H1 (cell line): ENCODE measurements at regions not wholly inside any gene's neighbourhood (a gene's known extent, or its start where the extent isn't known, plus 50 kb on each side); places are given as distances from the start of the nearest gene placed in this dataset.

Experiments used
- CTCF ChIA-PET: fragments of 300-600 bp; sonication (Branson Sonifier 250); formaldehyde crosslinking; loops from one replicate; lab custom pipeline; 2021; ENCODE audit not compliant: partially characterized antibody; lab: Charles Lee
- POLR2A ChIA-PET: fragments of 300-600 bp; sonication (Branson Sonifier 250); formaldehyde crosslinking; loops from one replicate; lab custom pipeline; 2021; ENCODE audit warnings: inconsistent platforms; ENCODE audit not compliant: partially characterized antibody; lab: Charles Lee
- DNase-seq, 2 experiments: peaks; one replicate each; pipeline versions ENCODE4 v3.0.0 to v3.0.0-alpha.2; 2010 to 2022; ENCODE audit warnings: low spot score in 2 of 2, low read depth in 1 of 2, mixed read lengths in 1 of 2
- FAIRE-seq: peaks from 2 replicates; lab custom pipeline; 2011; peaks lifted over from hg19 to GRCh38; lab: Jason Lieb, UNC
- H2AFZ ChIP-seq: 2 replicates; pipeline ENCODE4 v1.8.1; 2012; ENCODE audit warnings: low read length, inconsistent platforms
- H2AK5ac ChIP-seq: 2 replicates; pipeline ENCODE4 v1.6.1; 2013; ENCODE audit warnings: low read depth, low read length
- H2BK120ac ChIP-seq: replicated peaks from 2 replicates; pipeline ENCODE3; 2013; ENCODE audit warnings: low read depth, low read length, inconsistent platforms
- H2BK12ac ChIP-seq: 2 replicates; pipeline ENCODE4 v1.6.1; 2013; ENCODE audit warnings: low read depth, low read length
- H2BK15ac ChIP-seq: 2 replicates; pipeline ENCODE4 v1.6.1; 2013; ENCODE audit warnings: low read length
- H2BK20ac ChIP-seq: 2 replicates; pipeline ENCODE4 v1.6.1; 2013; ENCODE audit warnings: low read length
- H2BK5ac ChIP-seq: 2 replicates; pipeline ENCODE4 v1.6.1; 2013; ENCODE audit warnings: low read depth, low read length
- H3K14ac ChIP-seq: 2 replicates; pipeline ENCODE4 v1.6.1; 2013; ENCODE audit warnings: inconsistent platforms; ENCODE audit not compliant: insufficient read length
- H3K18ac ChIP-seq: 2 replicates; pipeline ENCODE4 v1.6.1; 2013; ENCODE audit warnings: low read length; ENCODE audit errors: extremely low read depth
- H3K23ac ChIP-seq: 2 replicates; pipeline ENCODE4 v1.6.1; 2013; ENCODE audit warnings: inconsistent platforms; ENCODE audit not compliant: insufficient read length
- H3K23me2 ChIP-seq: 2 replicates; pipeline ENCODE4 v1.6.1; 2013; ENCODE audit warnings: low read depth, low read length
- H3K27ac ChIP-seq: 2 replicates; pipeline ENCODE4 v1.6.1; 2011; ENCODE audit warnings: low read depth, low read length, inconsistent platforms
- H3K27me3 ChIP-seq, 4 experiments: replicated peaks in 1 of 4; 1 replicate in 1 of 4; 2 replicates in 3 of 4; pipeline versions ENCODE4 v1.6.1 to v1.8.1; 2011 to 2013; ENCODE audit warnings: low read length in 3 of 4, mild to moderate bottlenecking in 3 of 4, inconsistent platforms in 2 of 4, mixed read lengths in 2 of 4, moderate library complexity in 1 of 4; ENCODE audit not compliant: control insufficient read depth in 3 of 4, insufficient read depth in 3 of 4; ENCODE audit errors: extremely low read depth in 1 of 4
- H3K36me3 ChIP-seq, 4 experiments: 2 replicates each; pipeline versions ENCODE4 v1.6.1 to v1.8.1; 2011 to 2013; ENCODE audit warnings: mild to moderate bottlenecking in 4 of 4, low read length in 3 of 4, moderate library complexity in 2 of 4, control low read depth in 1 of 4, inconsistent platforms in 1 of 4; ENCODE audit not compliant: insufficient read depth in 4 of 4, control insufficient read depth in 2 of 4
- H3K4ac ChIP-seq: replicated peaks from 2 replicates; pipeline ENCODE3; 2013; ENCODE audit warnings: low read length, low read depth, mixed read lengths, inconsistent platforms; ENCODE audit not compliant: insufficient read length
- H3K4me1 ChIP-seq, 4 experiments: replicated peaks in 1 of 4; 1 replicate in 1 of 4; 2 replicates in 3 of 4; pipeline versions ENCODE4 v1.6.1 to v1.8.1; 2011 to 2013; ENCODE audit warnings: low read length in 3 of 4, inconsistent platforms in 2 of 4, mixed read lengths in 1 of 4; ENCODE audit not compliant: insufficient read depth in 4 of 4, control insufficient read depth in 3 of 4
- H3K4me2 ChIP-seq, 2 experiments: 2 replicates each; pipeline versions ENCODE4 v1.6.1 to v1.8.1; 2011 to 2013; ENCODE audit warnings: low read depth in 2 of 2, low read length in 2 of 2, control low read depth in 1 of 2, inconsistent platforms in 1 of 2, mild to moderate bottlenecking in 1 of 2; ENCODE audit not compliant: insufficient read depth in 1 of 2
- H3K4me3 ChIP-seq, 4 experiments: fragments of 200-600, 300-600 bp in 1 of 4; sonication (generic), shearing (Covaris generic), sonication (Bioruptor Twin) in 1 of 4; 2 replicates each; pipeline versions ENCODE4 v1.5.1 to v1.8.1; 2011 to 2016; ENCODE audit warnings: low read length in 4 of 4, low read depth in 3 of 4, control low read depth in 2 of 4, inconsistent platforms in 2 of 4, mild to moderate bottlenecking in 2 of 4, mixed read lengths in 1 of 4, moderate library complexity in 1 of 4; ENCODE audit not compliant: insufficient read depth in 2 of 4; ENCODE audit errors: extremely low read depth in 1 of 4
- H3K56ac ChIP-seq: replicated peaks from 2 replicates; pipeline ENCODE3; 2013; ENCODE audit warnings: low read depth, mild to moderate bottlenecking, mixed read lengths, low read length, inconsistent platforms; ENCODE audit not compliant: insufficient read length
- H3K79me1 ChIP-seq: 2 replicates; pipeline ENCODE4 v1.6.1; 2013; ENCODE audit warnings: low read depth, low read length, control low read depth
- H3K79me2 ChIP-seq, 2 experiments: 2 replicates each; pipeline versions ENCODE4 v1.6.1 to v1.8.1; 2012 to 2013; ENCODE audit warnings: low read length in 2 of 2, mild to moderate bottlenecking in 2 of 2, inconsistent platforms in 1 of 2; ENCODE audit not compliant: insufficient read depth in 2 of 2, control insufficient read depth in 1 of 2
- H3K9ac ChIP-seq, 4 experiments: replicated peaks in 1 of 4; 1 replicate in 1 of 4; 2 replicates in 3 of 4; pipeline versions ENCODE4 v1.6.1 to v1.8.1; 2011 to 2013; ENCODE audit warnings: low read depth in 3 of 4, low read length in 3 of 4, control low read depth in 2 of 4, mild to moderate bottlenecking in 2 of 4, moderate library complexity in 2 of 4, inconsistent platforms in 1 of 4; ENCODE audit errors: extremely low read depth in 1 of 4
- H3K9me3 ChIP-seq, 2 experiments: 2 replicates each; pipeline versions ENCODE4 v1.6.1 to v1.8.1; 2012 to 2013; ENCODE audit warnings: mild to moderate bottlenecking in 2 of 2, moderate library complexity in 2 of 2, control low read depth in 1 of 2, inconsistent platforms in 1 of 2, low read depth in 1 of 2, low read length in 1 of 2, mixed read lengths in 1 of 2; ENCODE audit not compliant: insufficient read depth in 2 of 2
- H4K20me1 ChIP-seq, 2 experiments: replicated peaks in 1 of 2; 2 replicates each; pipeline versions ENCODE3 to v1.8.1; 2011 to 2013; ENCODE audit warnings: inconsistent platforms in 2 of 2, low read length in 2 of 2, mild to moderate bottlenecking in 1 of 2; ENCODE audit not compliant: insufficient read depth in 2 of 2, control insufficient read depth in 1 of 2
- H4K5ac ChIP-seq: 2 replicates; pipeline ENCODE4 v1.6.1; 2013; ENCODE audit warnings: low read length, low read depth, mixed read lengths, inconsistent platforms; ENCODE audit not compliant: insufficient read length
- H4K8ac ChIP-seq: 2 replicates; pipeline ENCODE4 v1.8.0; 2013; ENCODE audit warnings: mild to moderate bottlenecking, moderate library complexity, low read length, inconsistent platforms; ENCODE audit not compliant: insufficient read depth; ENCODE audit errors: extremely low read depth
- H4K91ac ChIP-seq: replicated peaks from 2 replicates; pipeline ENCODE3; 2013; ENCODE audit warnings: low read length, mixed read lengths, inconsistent platforms; ENCODE audit not compliant: insufficient read length
- GABPA ChIP-seq: IDR thresholded peaks from 2 replicates; pipeline ENCODE4 v1.6.1; 2011; ENCODE audit warnings: mild to moderate bottlenecking, low read length, moderate library complexity, borderline replicate concordance; ENCODE audit not compliant: insufficient read depth
- HDAC2 ChIP-seq, 2 experiments: fragments of 300-600 bp in 1 of 2; sonication (generic) in 1 of 2; IDR thresholded peaks; 2 replicates each; pipeline ENCODE4 v1.6.1; 2011 to 2012; ENCODE audit warnings: low read depth in 2 of 2, low read length in 2 of 2, mild to moderate bottlenecking in 2 of 2, moderate library complexity in 2 of 2, borderline replicate concordance in 1 of 2, inconsistent platforms in 1 of 2
- JUND ChIP-seq: IDR thresholded peaks from 2 replicates; pipeline ENCODE4 v1.6.1; 2011; ENCODE audit warnings: mild to moderate bottlenecking, improper control_type of control experiment, low read length
- POLR2AphosphoS5 ChIP-seq: IDR thresholded peaks from 2 replicates; pipeline ENCODE4 v1.6.1; 2011; ENCODE audit warnings: low read depth, low read length
- RFX5 ChIP-seq: IDR thresholded peaks from 2 replicates; pipeline ENCODE4 v1.6.1; 2011; ENCODE audit warnings: low read depth, low read length, improper control_type of control experiment, borderline replicate concordance
- RNF2 ChIP-seq: fragments of 200-900, 300-1000 bp; sonication (generic); IDR thresholded peaks from 2 replicates; pipeline ENCODE4 v1.7.1; 2016; ENCODE audit warnings: borderline replicate concordance, low read depth, mild to moderate bottlenecking, antibody characterized with exemption, low read length; ENCODE audit not compliant: poor library complexity, severe bottlenecking; ENCODE audit errors: missing control alignments
- SIRT6 ChIP-seq: IDR thresholded peaks from one replicate; pipeline ENCODE4 v1.7.1; 2012; ENCODE audit warnings: low read length, inconsistent platforms
- TAF1 ChIP-seq: IDR thresholded peaks from 2 replicates; pipeline ENCODE4 v1.6.1; 2011; ENCODE audit warnings: mild to moderate bottlenecking, low read depth, low read length
- TEAD4 ChIP-seq: IDR thresholded peaks from 2 replicates; pipeline ENCODE4 v1.6.1; 2012; ENCODE audit warnings: low read depth, low read length, inconsistent platforms, mixed read lengths
- YY1 ChIP-seq: IDR thresholded peaks from 2 replicates; pipeline ENCODE4 v1.6.1; 2011; ENCODE audit warnings: low read depth, mild to moderate bottlenecking, low read length
- WGBS, 2 experiments: shearing (Covaris generic) in 1 of 2; methylation state at CpG; one replicate each; pipeline versions ENCODE4 v1.1.6 to v1.1.7; 2013 to 2015; ENCODE audit warnings: low lambda C conversion rate in 2 of 2, mixed read lengths in 2 of 2, inconsistent platforms in 1 of 2, low coverage in 1 of 2, missing lambda C conversion rate in 1 of 2; ENCODE audit not compliant: insufficient replicate concordance in 2 of 2, insufficient coverage in 1 of 2, insufficient read length in 1 of 2; ENCODE audit errors: extremely low coverage in 1 of 2, missing lambda C conversion rate in 1 of 2; 5-methylcytosine and 5-hydroxymethylcytosine counted together

GRCh38 chr6:166716910-166717617, 90.0 kb upstream of the RPS6KA2 start:
- POLR2A ChIA-PET, result no interaction called here
- Histone ChIP-seq H3K14ac (no peak overlapping the region), H2AFZ (no peak overlapping the region)

More at GRCh38 chr6:166716910-166717617, 90.0 kb upstream of the RPS6KA2 start:
- Histone ChIP-seq H2AK5ac (no peak overlapping the region), H3K18ac (no peak overlapping the region), H3K56ac (no peak overlapping the region), H3K4me2 (no peak overlapping the region), H3K27ac (no peak overlapping the region), H3K36me3 (no peaks in the 10 kb centered on the region), H2BK12ac (no peak overlapping the region), H3K79me2 (no peaks in the 10 kb centered on the region), H2BK120ac (no peak overlapping the region), H4K91ac (no peak overlapping the region), H2BK20ac (no peak overlapping the region), H3K9ac (no peak overlapping the region), H3K27me3 (no peaks in the 10 kb centered on the region), H4K20me1 (no peaks in the 10 kb centered on the region), H3K23ac (no peak overlapping the region), H4K8ac (no peak overlapping the region), H2BK15ac (no peak overlapping the region), H3K4ac (no peak overlapping the region), H3K79me1 (no peaks in the 10 kb centered on the region), H4K5ac (no peak overlapping the region), H3K23me2 (no peaks in the 10 kb centered on the region), H3K4me1 (no peaks in the 10 kb centered on the region; a peak in 1 of 7 replicates), H3K9me3 (no peaks in the 10 kb centered on the region), H3K4me3 (no peak overlapping the region), H2BK5ac (no peak overlapping the region)
- DNase-seq (no peak), FAIRE-seq (no peak)
- 91% methylated on average over 14 of the region's 14 CpGs; no CpG with 5 or more reads in 1 of the 2 experiments for WGBS, 2 experiments
- CTCF ChIA-PET, result interaction anchor here (1.4 kb wide), 1 partner anchor 10 kb away, joined by 5 read pairs; no protein-coding TSS in a partner anchor
- TF ChIP-seq YY1, result no peak
- TF ChIP-seq SIRT6, result no peak
- no peak for TF ChIP-seq GABPA
- TF ChIP-seq TEAD4, result no peak
- TF ChIP-seq JUND, result no peak
- no peak for TF ChIP-seq HDAC2 (IDR thresholded peaks at IDR 0.05; ENCODE audit: borderline replicate concordance in 1 of 2, low read depth in 2 of 2, low read length in 2 of 2)
- TF ChIP-seq RFX5, result no peak
- TF ChIP-seq POLR2AphosphoS5, result no peak
- no peak for TF ChIP-seq TAF1
- TF ChIP-seq RNF2, result no peak
